NB4 (cell line): ENCODE measurements at regions not wholly inside any gene's neighbourhood (a gene's known extent, or its start where the extent isn't known, plus 50 kb on each side); places are given as distances from the start of the nearest gene placed in this dataset.
A peak's percentile ranks its signal among the peaks of the same experiment; 100 is the strongest.
"Not testable (repeated sequence)": the region's sequence is repeated elsewhere in the genome, so short reads cannot be mapped to it uniquely, and the experiment has no call there.

Source experiments
- DNase-seq: peaks from one replicate; pipeline ENCODE4 v3.0.0; 2010; ENCODE audit warnings: low read depth
- H3K4me3 ChIP-seq: one replicate; pipeline ENCODE4 v1.5.1; 2011; ENCODE audit warnings: mild to moderate bottlenecking, low read depth, low read length, moderate library complexity
- MYC ChIP-seq: IDR thresholded peaks from 2 replicates; pipeline ENCODE4 v1.6.1; 2011; ENCODE audit warnings: low read depth, low read length
- POLR2A ChIP-seq: IDR thresholded peaks from 2 replicates; pipeline ENCODE4 v1.6.1; 2011; ENCODE audit warnings: mild to moderate bottlenecking; ENCODE audit not compliant: insufficient read length; ENCODE audit errors: extremely low read depth
- TF ChIP-seq, protein P1 (sequence below): IDR thresholded peaks from one replicate; pipeline ENCODE4 v1.5.1; 2012; ENCODE audit warnings: low read depth, low read length
- TF ChIP-seq, protein P2 (sequence below): IDR thresholded peaks from 2 replicates; pipeline ENCODE4 v1.6.1; 2011; ENCODE audit warnings: low read depth, low read length

DNA sequence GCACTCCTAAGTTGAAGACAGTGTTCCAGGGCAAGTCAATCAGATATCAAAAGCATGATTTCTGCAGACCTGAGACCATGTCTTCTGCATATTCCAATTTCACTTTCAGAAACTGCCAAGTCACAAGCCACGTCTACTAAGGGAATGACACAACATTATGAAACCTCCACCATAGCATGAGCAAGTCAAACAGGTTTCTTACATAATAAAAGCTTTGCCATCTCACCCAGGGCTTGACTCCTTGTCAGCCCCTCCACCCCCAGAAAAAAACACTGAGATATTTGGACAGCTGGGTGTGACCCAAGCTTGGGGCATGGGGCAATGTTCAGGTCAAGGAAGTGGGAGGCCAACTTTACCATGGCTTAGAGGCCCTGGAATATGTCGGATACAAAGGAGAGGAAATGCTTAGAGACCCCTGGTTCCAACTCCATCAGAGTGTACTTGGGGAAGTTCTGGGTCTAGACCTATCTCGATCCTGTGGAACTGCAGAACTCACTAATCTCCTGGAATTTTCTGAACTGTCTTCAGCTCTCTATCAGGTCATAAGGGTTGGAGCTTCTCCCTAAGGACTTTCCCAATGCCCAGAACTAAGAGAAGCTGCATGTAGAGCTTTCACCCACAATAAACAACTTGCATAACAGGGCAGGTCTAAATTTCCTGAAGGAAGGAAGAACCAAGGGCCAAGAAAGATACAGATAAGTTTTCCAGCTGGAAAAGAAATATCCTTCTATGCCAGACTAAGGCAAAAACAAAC, 80.6 kb upstream of the NAMPT start:
- TF ChIP-seq, protein P1, sequence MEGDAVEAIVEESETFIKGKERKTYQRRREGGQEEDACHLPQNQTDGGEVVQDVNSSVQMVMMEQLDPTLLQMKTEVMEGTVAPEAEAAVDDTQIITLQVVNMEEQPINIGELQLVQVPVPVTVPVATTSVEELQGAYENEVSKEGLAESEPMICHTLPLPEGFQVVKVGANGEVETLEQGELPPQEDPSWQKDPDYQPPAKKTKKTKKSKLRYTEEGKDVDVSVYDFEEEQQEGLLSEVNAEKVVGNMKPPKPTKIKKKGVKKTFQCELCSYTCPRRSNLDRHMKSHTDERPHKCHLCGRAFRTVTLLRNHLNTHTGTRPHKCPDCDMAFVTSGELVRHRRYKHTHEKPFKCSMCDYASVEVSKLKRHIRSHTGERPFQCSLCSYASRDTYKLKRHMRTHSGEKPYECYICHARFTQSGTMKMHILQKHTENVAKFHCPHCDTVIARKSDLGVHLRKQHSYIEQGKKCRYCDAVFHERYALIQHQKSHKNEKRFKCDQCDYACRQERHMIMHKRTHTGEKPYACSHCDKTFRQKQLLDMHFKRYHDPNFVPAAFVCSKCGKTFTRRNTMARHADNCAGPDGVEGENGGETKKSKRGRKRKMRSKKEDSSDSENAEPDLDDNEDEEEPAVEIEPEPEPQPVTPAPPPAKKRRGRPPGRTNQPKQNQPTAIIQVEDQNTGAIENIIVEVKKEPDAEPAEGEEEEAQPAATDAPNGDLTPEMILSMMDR: no peak
- TF ChIP-seq MYC (peak; percentile 71), POLR2A (no peak)
- TF ChIP-seq, protein P2, sequence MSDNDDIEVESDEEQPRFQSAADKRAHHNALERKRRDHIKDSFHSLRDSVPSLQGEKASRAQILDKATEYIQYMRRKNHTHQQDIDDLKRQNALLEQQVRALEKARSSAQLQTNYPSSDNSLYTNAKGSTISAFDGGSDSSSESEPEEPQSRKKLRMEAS: peak; percentile 63; the same call in 1 of the 2 replicates
- no peak overlapping the region for H3K4me3 ChIP-seq
- peak; percentile 78 for DNase-seq

DNA sequence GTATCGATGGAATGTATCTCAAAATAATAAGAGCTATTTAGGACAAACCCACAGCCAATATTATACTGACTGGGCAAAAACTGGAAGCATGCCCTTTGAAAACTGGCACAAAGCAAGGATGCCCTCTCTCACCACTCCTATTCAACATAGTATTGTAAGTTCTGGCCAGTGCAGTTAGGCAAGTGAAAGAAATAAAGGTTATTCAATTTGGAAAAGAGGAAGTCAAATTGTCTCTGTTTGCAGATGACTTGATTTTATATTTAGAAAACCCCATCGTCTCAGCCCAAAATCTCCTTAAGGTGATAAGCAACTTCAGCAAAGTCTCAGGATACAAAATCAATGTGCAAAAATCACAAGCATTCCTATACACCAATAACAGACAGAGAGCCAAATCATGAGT, 77.7 kb upstream of the NAMPT start:
- DNase-seq, H3K4me3 ChIP-seq: not testable (repeated sequence)

DNA sequence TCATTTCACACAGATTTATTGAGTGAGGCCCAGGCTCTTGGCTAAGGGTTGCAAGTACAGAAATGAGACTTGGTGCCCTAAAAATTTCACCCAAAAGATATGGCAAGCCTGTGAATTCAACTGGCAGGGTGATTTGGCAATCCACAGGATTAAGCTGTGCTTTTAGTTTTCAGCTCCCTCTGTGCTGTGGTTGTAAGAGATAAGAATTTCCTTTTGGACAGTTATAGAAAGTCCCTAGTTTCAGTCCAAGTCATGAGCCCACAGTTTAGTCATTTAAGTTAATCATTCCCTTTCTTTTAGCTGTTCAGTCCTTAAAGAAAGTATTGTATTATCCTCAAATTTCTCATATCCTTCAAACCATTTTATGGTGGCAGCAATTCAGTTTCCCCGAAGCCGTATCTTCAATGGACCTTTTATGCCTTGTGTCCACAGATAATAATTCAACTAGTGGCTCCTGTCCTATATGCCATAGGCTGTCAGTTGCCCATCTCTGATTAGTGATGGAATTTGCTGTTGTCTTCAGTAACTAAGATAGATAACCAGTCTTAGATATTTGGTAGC, 73.4 kb upstream of the NAMPT start:
- H3K4me3 ChIP-seq: no peak overlapping the region
- no peak for TF ChIP-seq POLR2A
- TF ChIP-seq, protein P1: no peak
- no peak for DNase-seq

DNA sequence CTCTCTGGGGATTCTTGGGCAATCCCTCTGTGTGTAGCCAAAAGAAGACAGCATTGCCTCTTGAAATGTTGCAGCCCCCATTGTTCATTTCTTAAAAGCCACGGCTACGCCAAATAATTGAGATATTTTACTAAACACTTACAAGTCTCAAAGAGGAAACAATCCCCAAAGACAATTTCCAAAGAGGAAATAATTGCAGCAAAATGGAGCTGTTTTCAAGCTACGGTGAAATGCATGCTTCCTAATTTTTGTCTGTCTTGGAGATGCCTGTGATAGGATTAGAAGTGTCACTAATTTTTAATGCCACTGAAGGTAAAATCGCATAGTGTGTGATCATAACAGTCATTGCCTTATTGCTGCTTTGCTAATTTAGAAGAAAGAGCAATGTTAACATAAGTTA, 72.9 kb upstream of the NAMPT start:
- no peak for DNase-seq
- TF ChIP-seq, protein P2: no peak
- TF ChIP-seq, protein P1: no peak
- TF ChIP-seq POLR2A: no peak
- TF ChIP-seq MYC: no peak

DNA sequence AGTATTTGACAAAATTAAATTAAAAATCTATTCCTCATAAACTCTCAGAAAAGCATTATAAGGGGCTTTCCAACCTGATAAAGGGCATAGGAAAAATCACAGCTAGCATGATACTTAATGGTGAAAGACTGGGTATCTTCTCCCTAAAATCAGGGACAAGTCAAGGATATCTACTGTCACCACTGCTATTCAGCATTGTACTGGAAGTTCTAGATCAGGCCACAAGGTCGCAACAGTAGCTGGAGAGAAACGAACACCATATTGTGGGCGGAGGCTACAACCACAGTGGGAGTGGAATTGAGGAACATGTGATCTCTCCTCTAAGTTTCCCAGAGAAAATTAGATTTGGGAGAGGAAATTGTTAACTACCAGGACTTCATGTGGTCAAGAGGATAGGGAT, 70.0 kb upstream of the NAMPT start:
- no peak for DNase-seq
- TF ChIP-seq, protein P2: no peak
- TF ChIP-seq MYC (no peak), POLR2A (no peak)
- TF ChIP-seq, protein P1: no peak
- H3K4me3 ChIP-seq: no peak overlapping the region

More for the DNA sequence above, 72.9 kb upstream of the NAMPT start:
- H3K4me3 ChIP-seq: no peak overlapping the region

DNA sequence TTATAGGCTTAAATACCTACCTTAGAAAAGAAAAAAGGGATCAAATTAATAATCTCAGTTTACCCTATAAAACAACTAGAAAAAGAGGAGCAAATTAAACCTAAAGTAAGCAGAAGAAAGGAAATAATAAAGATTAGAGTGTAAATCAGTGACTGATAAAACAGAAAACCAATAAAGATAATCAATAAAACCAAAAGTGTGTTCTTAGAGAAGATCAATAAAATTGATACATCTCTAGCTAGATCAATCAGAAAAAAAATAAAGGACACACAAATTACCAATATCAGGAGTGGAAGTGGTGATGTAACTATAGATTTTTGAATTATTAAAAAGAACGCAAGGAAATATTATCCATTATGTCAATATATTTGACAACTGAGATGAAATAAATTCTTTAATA, 69.2 kb upstream of the NAMPT start:
- TF ChIP-seq, protein P1: no peak
- TF ChIP-seq, protein P2: no peak
- TF ChIP-seq MYC (no peak), POLR2A (no peak)
- no peak overlapping the region for H3K4me3 ChIP-seq
- DNase-seq: no peak
